ENCODE measurements at regions not wholly inside any gene's neighbourhood (a gene's known extent, or its start where the extent isn't known, plus 50 kb on each side); places are given as distances from the start of the nearest gene placed in this dataset.

DNA sequence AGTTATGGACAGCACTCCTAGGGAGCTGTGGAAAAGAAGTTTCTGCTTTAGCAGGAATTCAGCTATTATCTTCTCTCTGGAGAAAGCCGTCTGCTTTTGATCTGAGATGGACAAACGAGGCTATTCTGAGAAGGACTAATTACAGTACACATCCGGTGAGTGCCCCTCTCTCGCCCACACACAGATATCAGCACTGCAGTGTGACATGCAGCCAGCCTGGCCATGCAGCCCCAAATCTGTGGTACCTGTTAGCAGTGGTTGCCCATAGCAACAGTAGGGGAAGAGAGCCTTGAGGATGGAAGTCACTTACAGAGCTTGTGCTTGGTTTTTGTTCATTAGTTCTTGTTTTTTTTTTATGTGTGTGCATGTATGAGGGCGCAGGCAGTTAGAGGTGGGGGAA, 73.9 kb upstream of the TRIB2 start:
- POLR2A ChIA-PET (ENCODE audit: unreplicated experiment), result no interaction called here
- no peaks in the 10 kb centered on the region for H3K79me2 ChIP-seq (ENCODE audit: low read depth)
- TF ChIP-seq EZH2 (IDR thresholded peaks at IDR 0.05; ENCODE audit: low read depth), result no peak
- TF ChIP-seq, protein P1, sequence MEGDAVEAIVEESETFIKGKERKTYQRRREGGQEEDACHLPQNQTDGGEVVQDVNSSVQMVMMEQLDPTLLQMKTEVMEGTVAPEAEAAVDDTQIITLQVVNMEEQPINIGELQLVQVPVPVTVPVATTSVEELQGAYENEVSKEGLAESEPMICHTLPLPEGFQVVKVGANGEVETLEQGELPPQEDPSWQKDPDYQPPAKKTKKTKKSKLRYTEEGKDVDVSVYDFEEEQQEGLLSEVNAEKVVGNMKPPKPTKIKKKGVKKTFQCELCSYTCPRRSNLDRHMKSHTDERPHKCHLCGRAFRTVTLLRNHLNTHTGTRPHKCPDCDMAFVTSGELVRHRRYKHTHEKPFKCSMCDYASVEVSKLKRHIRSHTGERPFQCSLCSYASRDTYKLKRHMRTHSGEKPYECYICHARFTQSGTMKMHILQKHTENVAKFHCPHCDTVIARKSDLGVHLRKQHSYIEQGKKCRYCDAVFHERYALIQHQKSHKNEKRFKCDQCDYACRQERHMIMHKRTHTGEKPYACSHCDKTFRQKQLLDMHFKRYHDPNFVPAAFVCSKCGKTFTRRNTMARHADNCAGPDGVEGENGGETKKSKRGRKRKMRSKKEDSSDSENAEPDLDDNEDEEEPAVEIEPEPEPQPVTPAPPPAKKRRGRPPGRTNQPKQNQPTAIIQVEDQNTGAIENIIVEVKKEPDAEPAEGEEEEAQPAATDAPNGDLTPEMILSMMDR (conservative IDR thresholded peaks at IDR 0.05), result no peak
- H2AFZ ChIP-seq, result no peak overlapping the region
- no peaks in the 10 kb centered on the region for H3K9me2 ChIP-seq (ENCODE audit: insufficient read depth)
- no peak overlapping the region for H3K4me3 ChIP-seq
- intact Hi-C loops (cut with micrococcal nuclease; ENCODE audit: unreplicated experiment), result no loop called here
- BruUV-seq (replicated peaks), result no TSS peak
- CTCF ChIA-PET, result no interaction called here
- no peak overlapping the region for H3K27ac ChIP-seq
- no peak overlapping the region for H3K4me2 ChIP-seq
- no peaks in the 10 kb centered on the region for H3F3A ChIP-seq (ENCODE audit: insufficient read depth, low read depth)
- no peaks in the 10 kb centered on the region for H3K36me3 ChIP-seq (ENCODE audit: low read depth)
- peaks cover 8% of the 10 kb centered on the region; the same call in 1 of the 2 replicates for H3K9me3 ChIP-seq (ENCODE audit: insufficient read depth, low read depth)
- H3K4me1 ChIP-seq (replicated peaks; ENCODE audit: insufficient read depth), result peaks cover 7% of the 10 kb centered on the region; the same call in 1 of the 2 replicates
- H4K20me1 ChIP-seq (ENCODE audit: insufficient read depth), result no peaks in the 10 kb centered on the region
- H3K27me3 ChIP-seq (ENCODE audit: insufficient read depth, low read depth), result no peaks in the 10 kb centered on the region
- no peak for DNase-seq

DNA sequence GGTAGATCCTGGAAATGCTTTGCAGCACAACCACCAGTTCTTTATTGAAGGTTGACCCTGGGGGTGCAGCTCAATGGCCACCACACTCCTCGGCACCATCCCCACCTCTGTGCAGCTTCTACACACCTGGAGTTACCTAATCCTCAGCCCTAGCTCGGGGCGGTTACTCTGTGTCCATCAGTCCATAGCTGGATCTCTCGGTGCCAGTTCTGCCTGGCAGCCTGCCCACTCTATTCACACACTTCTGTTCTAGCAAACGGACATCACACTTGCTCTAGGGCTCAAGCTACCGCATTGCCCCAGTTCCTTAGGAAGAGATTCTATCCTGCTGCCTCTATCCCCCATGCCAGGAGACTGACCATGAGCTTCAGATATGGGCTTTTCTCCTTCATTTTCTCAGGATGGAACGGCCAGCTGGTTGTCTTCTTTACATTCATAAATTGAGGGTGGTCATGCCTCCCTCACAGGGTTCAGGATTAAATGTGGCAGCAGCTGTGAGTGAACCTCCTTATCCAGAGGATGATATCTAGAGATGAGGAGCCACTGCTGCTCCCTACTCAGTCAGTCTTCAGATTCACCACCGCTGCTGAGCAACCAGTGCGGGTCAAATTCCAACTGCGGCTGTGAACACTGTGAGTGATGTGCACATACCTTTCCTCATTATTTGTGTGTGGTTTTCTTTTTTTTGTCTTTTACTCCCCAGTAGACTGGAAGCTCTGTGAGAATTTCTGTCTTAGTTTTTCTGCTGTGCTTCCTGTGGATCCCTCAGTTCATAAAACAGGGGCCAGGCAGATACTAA, 66.9 kb upstream of the TRIB2 start:
- no peaks in the 10 kb centered on the region for H3F3A ChIP-seq (ENCODE audit: insufficient read depth, low read depth)
- no peak overlapping the region for H2AFZ ChIP-seq
- H4K20me1 ChIP-seq (ENCODE audit: insufficient read depth), result no peaks in the 10 kb centered on the region
- ChIA-PET CTCF (no interaction called here), POLR2A (ENCODE audit: unreplicated experiment) (no interaction called here)
- no peaks in the 10 kb centered on the region for H3K9me2 ChIP-seq (ENCODE audit: insufficient read depth)
- intact Hi-C loops (cut with micrococcal nuclease; ENCODE audit: unreplicated experiment), result no loop called here
- no peak overlapping the region for H3K4me2 ChIP-seq
- no peaks in the 10 kb centered on the region for H3K4me1 ChIP-seq (replicated peaks; ENCODE audit: insufficient read depth)
- TF ChIP-seq EZH2 (IDR thresholded peaks at IDR 0.05; ENCODE audit: low read depth), result no peak
- TF ChIP-seq, protein P1 (conservative IDR thresholded peaks at IDR 0.05), result no peak
- no peaks in the 10 kb centered on the region for H3K36me3 ChIP-seq (ENCODE audit: low read depth)
- DNase-seq, result no peak
- H3K9me3 ChIP-seq (ENCODE audit: insufficient read depth, low read depth), result peaks cover 8% of the 10 kb centered on the region; the same call in 1 of the 2 replicates
- no TSS peak for BruUV-seq (replicated peaks)
- no peak overlapping the region for H3K4me3 ChIP-seq
- no peaks in the 10 kb centered on the region for H3K79me2 ChIP-seq (ENCODE audit: low read depth)
- no peaks in the 10 kb centered on the region for H3K27me3 ChIP-seq (ENCODE audit: insufficient read depth, low read depth)
- H3K27ac ChIP-seq, result no peak overlapping the region

DNA sequence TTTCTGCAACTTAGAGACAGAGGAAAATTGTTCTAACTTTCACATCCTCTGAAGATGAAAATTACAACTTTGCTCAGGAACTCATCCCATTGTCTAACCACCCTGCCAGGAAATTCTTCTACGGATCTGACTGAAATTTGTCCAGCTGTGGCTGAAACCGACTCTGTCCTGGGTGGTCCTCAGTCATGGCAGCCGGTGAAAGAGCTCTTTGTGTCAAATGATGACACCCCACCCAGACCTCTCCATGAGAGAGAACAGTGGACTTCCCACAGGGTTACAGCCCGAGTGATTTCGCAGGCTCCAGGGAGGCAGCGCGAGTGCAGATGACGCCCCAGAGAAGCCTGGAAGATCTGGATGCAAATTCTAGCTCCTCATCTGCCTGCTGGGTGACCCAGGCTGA, 65.1 kb upstream of the TRIB2 start:
- Histone ChIP-seq H3K9me2 (ENCODE audit: insufficient read depth) (no peaks in the 10 kb centered on the region), H3K4me2 (no peak overlapping the region), H4K20me1 (ENCODE audit: insufficient read depth) (no peaks in the 10 kb centered on the region), H3K36me3 (ENCODE audit: low read depth) (no peaks in the 10 kb centered on the region), H2AFZ (no peak overlapping the region), H3F3A (ENCODE audit: insufficient read depth, low read depth) (no peaks in the 10 kb centered on the region), H3K4me1 (replicated peaks; ENCODE audit: insufficient read depth) (no peaks in the 10 kb centered on the region), H3K27me3 (ENCODE audit: insufficient read depth, low read depth) (no peaks in the 10 kb centered on the region), H3K79me2 (ENCODE audit: low read depth) (no peaks in the 10 kb centered on the region), H3K9me3 (ENCODE audit: insufficient read depth, low read depth) (0 out of 2 replicates have a peak, but pooled peaks cover 3% of the 10 kb centered on the region), H3K27ac (no peak overlapping the region), H3K4me3 (no peak overlapping the region)
- no TSS peak for BruUV-seq (replicated peaks)
- POLR2A ChIA-PET (ENCODE audit: unreplicated experiment), result no interaction called here
- CTCF ChIA-PET, result no interaction called here
- intact Hi-C loops (cut with micrococcal nuclease; ENCODE audit: unreplicated experiment), result no loop called here
- TF ChIP-seq, protein P1 (conservative IDR thresholded peaks at IDR 0.05), result no peak
- no peak for TF ChIP-seq EZH2 (IDR thresholded peaks at IDR 0.05; ENCODE audit: low read depth)
- DNase-seq, result no peak
